ENCODE measurements at regions not wholly inside any gene's neighbourhood (a gene's known extent, or its start where the extent isn't known, plus 50 kb on each side); places are given as distances from the start of the nearest gene placed in this dataset.

DNA sequence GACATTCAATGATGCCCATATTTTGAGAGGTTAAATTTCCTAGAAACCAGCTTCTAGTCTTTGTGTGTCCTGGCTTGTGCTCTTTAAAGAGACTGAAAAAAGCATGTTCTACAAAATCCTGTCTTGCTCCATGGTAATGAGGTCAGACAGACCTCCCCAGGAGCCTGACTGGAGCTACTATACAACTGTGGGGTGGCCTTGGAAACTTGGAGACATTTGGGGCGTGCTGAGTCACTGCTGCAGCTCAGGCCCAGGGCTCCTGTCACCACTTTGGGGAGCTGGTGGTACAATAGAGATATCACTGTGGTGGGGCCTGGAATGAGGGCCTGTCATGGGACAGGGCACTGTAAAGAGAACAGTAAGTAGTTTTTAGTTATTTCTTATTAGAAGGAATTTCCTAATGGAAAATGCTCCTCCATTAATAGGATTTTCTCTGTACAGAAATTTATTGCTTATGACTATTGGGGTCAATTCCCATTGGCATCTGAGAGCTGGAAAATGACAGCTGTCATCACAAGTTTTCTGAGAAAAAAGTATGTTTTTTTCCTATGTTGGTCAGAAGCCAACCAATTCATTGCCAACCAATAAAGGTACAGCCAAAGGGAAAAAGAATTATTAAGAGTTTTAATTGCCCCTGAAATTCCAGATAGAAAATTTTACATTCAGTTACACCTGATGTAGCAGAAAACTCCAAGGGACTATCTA lies 207.4 kb upstream of the JADE1 start:
- Histone ChIP-seq H3K36me3 (ENCODE audit: insufficient read depth, low read length) (no peaks in the 10 kb centered on the region), H3K4me3 (ENCODE audit: low read length) (no peak overlapping the region), H3K4me1 (ENCODE audit: insufficient read depth, low read length) (peaks cover 32% of the 10 kb centered on the region), H3K9me3 (ENCODE audit: low read length) (peaks cover 2% of the 10 kb centered on the region), H2AFZ (ENCODE audit: low read depth, low read length) (peak overlapping the region; percentile 1), H3K27me3 (ENCODE audit: insufficient read depth, low read length) (no peaks in the 10 kb centered on the region)

DNA sequence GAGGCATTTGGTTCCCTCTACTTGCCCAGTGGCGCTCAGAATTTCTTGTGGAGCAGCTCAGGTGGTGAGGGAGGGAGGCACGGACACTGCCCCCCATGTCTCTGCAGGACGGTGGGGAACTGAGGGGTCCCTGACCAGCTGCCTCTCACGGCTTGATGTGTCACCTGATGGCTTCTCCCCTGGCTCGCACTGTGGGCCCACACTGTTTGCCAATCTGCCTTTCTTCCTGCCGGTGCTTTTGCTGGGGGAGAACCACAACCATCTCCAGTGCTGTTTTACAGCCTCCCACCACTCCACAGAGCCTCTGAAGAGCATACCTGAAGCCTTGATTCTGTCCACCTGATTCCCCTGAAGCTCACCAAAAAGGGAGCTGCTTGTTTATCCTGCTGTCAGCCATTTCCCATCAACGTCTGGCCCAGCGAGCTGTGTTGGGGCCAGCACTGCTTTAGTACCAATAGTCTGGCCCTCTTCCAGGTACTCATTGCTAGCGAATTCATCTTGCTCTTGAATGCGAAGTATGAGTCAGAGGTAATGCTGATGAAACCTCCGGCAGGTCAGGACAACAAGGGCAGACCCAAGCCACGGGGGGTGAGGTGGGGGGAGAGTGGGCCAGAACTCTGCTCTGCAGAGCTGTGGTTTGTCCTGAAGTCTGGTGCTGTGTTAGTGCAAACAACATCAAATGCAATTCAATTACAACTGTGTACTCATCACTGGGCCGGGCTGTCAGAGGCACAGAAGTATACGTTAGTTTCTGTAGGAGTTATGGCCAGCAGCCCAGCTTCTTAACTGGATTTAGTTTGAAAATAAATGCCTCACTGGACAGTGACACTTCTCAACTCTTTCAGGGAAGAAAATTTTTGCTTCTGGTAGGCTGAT lies 208.3 kb upstream of the JADE1 start:
- Histone ChIP-seq H3K9me3 (ENCODE audit: low read length) (peaks cover 2% of the 10 kb centered on the region), H3K4me1 (ENCODE audit: insufficient read depth, low read length) (peaks cover 32% of the 10 kb centered on the region), H2AFZ (ENCODE audit: low read depth, low read length) (peak overlapping the region; percentile 1), H3K27me3 (ENCODE audit: insufficient read depth, low read length) (no peaks in the 10 kb centered on the region), H3K36me3 (ENCODE audit: insufficient read depth, low read length) (no peaks in the 10 kb centered on the region), H3K4me3 (ENCODE audit: low read length) (no peak overlapping the region)

DNA sequence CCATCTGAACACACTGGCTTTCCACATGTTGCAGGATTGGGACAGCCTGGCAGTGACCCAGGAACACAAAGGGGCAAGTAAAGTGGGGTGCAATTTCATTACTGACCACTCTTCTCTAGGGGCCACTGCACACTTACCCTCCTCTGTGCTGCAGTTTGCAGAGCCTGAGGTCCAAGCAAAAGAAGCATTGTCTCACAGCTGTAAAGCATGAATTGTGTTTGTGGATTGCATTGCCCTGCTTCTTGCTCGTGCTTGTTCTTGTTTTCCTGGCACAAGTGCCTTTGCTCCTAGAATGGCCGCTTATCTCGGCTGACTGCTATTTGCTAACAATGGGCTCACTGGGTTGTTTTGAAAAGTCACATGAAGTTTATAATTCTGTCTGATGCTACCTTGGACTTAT lies 209.1 kb upstream of the JADE1 start:
- no peaks in the 10 kb centered on the region for H3K27me3 ChIP-seq (ENCODE audit: insufficient read depth, low read length)
- H2AFZ ChIP-seq (ENCODE audit: low read depth, low read length): no peak overlapping the region
- peaks cover 2% of the 10 kb centered on the region for H3K9me3 ChIP-seq (ENCODE audit: low read length)
- peaks cover 32% of the 10 kb centered on the region for H3K4me1 ChIP-seq (ENCODE audit: insufficient read depth, low read length)
- H3K36me3 ChIP-seq (ENCODE audit: insufficient read depth, low read length): no peaks in the 10 kb centered on the region
- H3K4me3 ChIP-seq (ENCODE audit: low read length): no peak overlapping the region

DNA sequence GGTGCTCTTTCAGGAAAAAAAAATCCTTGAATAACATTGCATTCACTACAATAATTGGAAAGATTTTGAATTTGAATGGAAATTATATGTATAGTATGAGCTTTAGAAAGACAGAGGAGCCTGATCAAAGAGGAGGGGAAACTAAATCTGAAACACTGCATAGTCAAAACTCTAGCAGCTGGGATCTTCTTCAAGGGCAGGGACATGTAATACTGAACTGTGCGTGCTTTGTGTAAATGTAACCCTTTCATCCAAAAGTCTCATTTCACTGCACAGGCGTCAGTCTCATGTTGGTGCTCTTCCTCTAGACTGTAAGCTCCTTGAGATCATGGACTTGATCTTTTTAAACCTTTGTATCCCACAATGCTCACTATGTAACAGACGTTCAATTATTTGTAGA lies 212.0 kb upstream of the JADE1 start:
- Histone ChIP-seq H3K4me1 (ENCODE audit: insufficient read depth, low read length) (peaks cover 23% of the 10 kb centered on the region), H3K27me3 (ENCODE audit: insufficient read depth, low read length) (no peaks in the 10 kb centered on the region), H2AFZ (ENCODE audit: low read depth, low read length) (no peak overlapping the region), H3K36me3 (ENCODE audit: insufficient read depth, low read length) (no peaks in the 10 kb centered on the region), H3K9me3 (ENCODE audit: low read length) (peaks cover 4% of the 10 kb centered on the region), H3K4me3 (ENCODE audit: low read length) (no peak overlapping the region)

DNA sequence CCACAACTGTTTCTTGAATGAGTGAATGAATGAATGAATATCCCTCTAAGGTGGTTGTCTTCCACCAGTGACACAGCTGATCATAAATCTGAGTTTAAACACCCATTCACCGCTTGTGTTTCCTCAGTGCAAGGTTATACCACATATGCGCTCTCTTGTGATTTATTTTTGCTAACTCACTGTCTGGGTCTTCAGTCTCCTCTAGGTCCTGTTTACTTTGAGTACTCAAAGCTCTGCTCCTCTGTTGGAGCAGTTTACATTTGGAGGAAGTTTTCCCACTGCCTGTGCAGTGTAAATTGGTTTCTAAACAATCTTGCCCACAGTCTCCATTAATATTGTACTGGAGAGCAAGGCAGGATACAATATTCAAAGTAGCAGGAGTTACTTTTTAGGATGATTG lies 212.6 kb upstream of the JADE1 start:
- H3K4me1 ChIP-seq (ENCODE audit: insufficient read depth, low read length): peaks cover 17% of the 10 kb centered on the region

DNA sequence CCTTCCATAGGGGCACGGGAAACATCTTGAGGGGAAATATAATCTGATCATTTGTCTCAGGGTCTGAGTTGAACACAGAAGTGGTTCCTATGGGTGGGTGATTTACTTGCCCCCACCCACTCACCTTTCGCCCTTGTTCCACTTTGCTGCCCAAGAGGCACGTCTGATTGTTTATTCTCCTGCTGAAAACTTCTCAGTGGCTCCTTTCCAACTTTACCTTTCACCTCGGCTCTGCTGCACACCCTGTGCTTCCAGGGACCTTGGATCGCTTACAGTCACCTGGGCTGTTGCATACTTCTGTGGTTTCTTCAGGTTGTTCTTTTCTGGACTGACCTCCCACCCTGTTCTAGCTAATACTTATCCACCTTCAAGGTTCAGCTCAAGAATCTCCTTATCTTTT lies 213.4 kb upstream of the JADE1 start:
- Histone ChIP-seq H3K9me3 (ENCODE audit: low read length) (peaks cover 4% of the 10 kb centered on the region), H3K27me3 (ENCODE audit: insufficient read depth, low read length) (no peaks in the 10 kb centered on the region), H3K4me3 (ENCODE audit: low read length) (no peak overlapping the region), H3K36me3 (ENCODE audit: insufficient read depth, low read length) (no peaks in the 10 kb centered on the region), H2AFZ (ENCODE audit: low read depth, low read length) (no peak overlapping the region), H3K4me1 (ENCODE audit: insufficient read depth, low read length) (peaks cover 9% of the 10 kb centered on the region)

More for the DNA sequence above, 212.6 kb upstream of the JADE1 start:
- H3K4me3 ChIP-seq (ENCODE audit: low read length): no peak overlapping the region
- no peaks in the 10 kb centered on the region for H3K27me3 ChIP-seq (ENCODE audit: insufficient read depth, low read length)
- peaks cover 4% of the 10 kb centered on the region for H3K9me3 ChIP-seq (ENCODE audit: low read length)
- H2AFZ ChIP-seq (ENCODE audit: low read depth, low read length): no peak overlapping the region
- no peaks in the 10 kb centered on the region for H3K36me3 ChIP-seq (ENCODE audit: insufficient read depth, low read length)

DNA sequence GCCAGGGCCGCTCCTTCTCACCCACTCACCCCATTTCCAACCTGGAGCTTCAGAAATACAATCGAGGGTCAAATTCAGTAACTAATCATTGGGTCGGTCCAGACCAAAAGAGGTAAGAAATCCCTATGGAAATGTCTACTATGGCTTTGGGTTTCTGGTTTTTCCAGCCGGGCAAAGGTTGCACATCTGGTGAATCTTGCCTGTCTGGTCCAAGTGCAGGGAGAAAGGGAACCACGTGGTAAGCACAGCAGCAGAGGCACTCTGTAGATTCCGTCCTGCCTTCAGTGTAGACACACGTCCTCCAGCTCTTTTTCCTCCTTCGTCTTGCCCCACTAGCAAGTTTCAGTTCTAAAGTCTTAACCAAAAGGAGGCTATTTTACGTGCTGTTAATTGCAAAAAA lies 218.0 kb upstream of the JADE1 start:
- H3K36me3 ChIP-seq (ENCODE audit: insufficient read depth, low read length): no peaks in the 10 kb centered on the region
- no peak overlapping the region for H3K4me3 ChIP-seq (ENCODE audit: low read length)
- peaks cover 3% of the 10 kb centered on the region for H3K9me3 ChIP-seq (ENCODE audit: low read length)
- H3K4me1 ChIP-seq (ENCODE audit: insufficient read depth, low read length): peaks cover 9% of the 10 kb centered on the region
- no peak overlapping the region for H2AFZ ChIP-seq (ENCODE audit: low read depth, low read length)
- no peaks in the 10 kb centered on the region for H3K27me3 ChIP-seq (ENCODE audit: insufficient read depth, low read length)

DNA sequence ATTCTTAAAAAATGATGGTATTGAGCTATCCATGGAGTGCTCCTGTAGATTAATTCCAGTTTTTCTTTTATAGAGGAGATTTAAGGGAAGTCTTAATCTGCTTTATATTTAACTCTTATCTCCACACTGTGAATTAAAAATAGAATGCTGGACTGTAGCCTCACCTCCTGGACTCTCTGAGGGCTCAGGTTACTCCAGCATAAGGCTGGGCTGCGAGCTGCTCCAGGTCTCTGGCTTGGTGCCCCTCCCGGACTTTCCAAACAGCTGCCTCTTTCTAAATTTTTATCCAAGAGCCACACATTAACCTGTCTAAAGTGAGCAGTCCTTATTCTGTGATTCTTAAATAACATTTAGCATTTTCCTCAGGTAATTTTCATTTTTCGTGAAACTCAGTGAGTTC lies 218.7 kb upstream of the JADE1 start:
- Histone ChIP-seq H3K4me3 (ENCODE audit: low read length) (no peak overlapping the region), H3K27me3 (ENCODE audit: insufficient read depth, low read length) (no peaks in the 10 kb centered on the region), H2AFZ (ENCODE audit: low read depth, low read length) (no peak overlapping the region), H3K36me3 (ENCODE audit: insufficient read depth, low read length) (no peaks in the 10 kb centered on the region), H3K4me1 (ENCODE audit: insufficient read depth, low read length) (peaks cover 9% of the 10 kb centered on the region), H3K9me3 (ENCODE audit: low read length) (peaks cover 5% of the 10 kb centered on the region)

DNA sequence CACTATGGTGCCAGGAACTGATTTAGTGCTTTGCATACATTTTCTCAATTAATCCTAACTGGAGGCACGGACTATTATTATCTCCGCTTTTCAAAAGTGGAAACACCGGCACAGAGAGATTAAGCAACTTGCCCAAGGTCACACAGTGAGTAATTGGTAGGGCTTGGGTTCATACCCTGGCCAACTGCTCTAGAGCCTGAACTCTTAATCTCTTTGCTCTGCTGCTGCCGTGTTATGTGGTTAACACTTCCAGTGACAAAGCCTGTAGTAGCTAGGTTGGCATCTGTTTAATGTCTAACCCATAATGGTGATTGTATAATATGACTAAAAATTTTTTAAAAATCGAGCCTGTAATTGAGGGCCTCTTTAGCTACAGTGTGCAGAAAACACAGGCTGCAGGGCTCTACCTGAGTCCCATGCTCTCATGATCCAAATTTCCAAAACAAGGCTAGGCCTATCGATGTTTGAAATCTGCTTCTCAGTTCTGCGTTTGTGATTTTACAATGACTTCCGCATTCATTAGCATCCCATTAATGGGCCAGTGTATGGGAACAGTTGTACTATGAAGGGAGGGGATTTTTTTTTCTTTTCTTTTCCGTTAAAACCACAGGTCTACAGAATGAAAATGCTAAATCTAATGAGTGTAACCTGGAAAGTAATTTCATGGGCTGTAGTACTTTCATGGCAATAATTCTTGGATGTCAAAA lies 219.3 kb upstream of the JADE1 start:
- no peak overlapping the region for H3K4me3 ChIP-seq (ENCODE audit: low read length)
- no peaks in the 10 kb centered on the region for H3K27me3 ChIP-seq (ENCODE audit: insufficient read depth, low read length)
- no peak overlapping the region for H2AFZ ChIP-seq (ENCODE audit: low read depth, low read length)
- H3K9me3 ChIP-seq (ENCODE audit: low read length): peaks cover 5% of the 10 kb centered on the region
- no peaks in the 10 kb centered on the region for H3K36me3 ChIP-seq (ENCODE audit: insufficient read depth, low read length)
- peaks cover 9% of the 10 kb centered on the region for H3K4me1 ChIP-seq (ENCODE audit: insufficient read depth, low read length)

DNA sequence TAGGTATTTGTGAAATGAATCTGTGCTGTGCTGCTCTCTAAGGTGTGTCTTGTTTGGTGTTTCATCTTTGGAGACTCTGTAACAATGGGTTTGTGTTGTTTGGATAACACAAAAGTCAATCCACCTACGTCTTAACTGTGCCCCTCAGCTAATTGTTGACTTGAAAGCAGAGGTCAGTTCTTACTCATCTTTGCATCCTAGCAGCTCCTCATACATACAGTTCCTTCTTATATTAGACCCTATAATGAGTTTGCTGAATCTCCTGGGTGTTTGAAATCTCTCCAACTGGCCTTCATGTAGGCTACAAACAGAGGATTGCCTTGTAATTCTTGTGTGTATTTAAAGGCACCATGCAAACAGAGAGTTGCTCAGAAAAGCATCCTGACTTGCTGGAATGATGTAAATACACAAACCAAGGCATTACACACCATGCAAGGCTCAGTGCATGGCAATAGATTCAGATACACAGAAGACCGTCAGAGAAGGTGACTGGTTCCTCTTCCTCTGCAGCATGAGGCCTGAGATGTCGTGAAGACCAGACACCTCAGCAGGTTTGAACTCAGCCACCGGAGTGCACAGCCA lies 220.0 kb upstream of the JADE1 start:
- Histone ChIP-seq H3K27me3 (ENCODE audit: insufficient read depth, low read length) (no peaks in the 10 kb centered on the region), H3K36me3 (ENCODE audit: insufficient read depth, low read length) (no peaks in the 10 kb centered on the region), H3K4me1 (ENCODE audit: insufficient read depth, low read length) (peaks cover 9% of the 10 kb centered on the region), H3K4me3 (ENCODE audit: low read length) (no peak overlapping the region), H3K9me3 (ENCODE audit: low read length) (peaks cover 5% of the 10 kb centered on the region), H2AFZ (ENCODE audit: low read depth, low read length) (no peak overlapping the region)

DNA sequence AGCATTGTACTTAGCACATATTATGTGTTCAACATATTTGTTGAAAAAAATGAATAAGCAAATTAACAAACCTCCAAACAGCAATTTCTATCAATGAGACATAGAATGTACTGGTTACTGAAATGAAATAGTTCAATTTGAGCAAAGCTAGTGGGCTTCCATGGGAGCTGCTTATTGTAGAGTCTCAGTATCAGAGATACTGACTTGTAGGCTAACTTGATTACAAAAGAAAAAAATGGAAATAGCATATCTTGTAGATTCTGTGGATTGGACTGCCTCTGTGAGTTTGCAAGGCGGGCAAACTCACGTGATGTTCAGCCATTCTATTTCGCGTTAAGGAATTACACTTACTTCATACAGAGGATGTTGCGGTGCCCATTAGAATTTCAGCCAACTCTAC lies 222.1 kb upstream of the JADE1 start:
- Histone ChIP-seq H3K4me1 (ENCODE audit: insufficient read depth, low read length) (peaks cover 9% of the 10 kb centered on the region), H2AFZ (ENCODE audit: low read depth, low read length) (no peak overlapping the region), H3K27me3 (ENCODE audit: insufficient read depth, low read length) (no peaks in the 10 kb centered on the region), H3K4me3 (ENCODE audit: low read length) (no peak overlapping the region), H3K9me3 (ENCODE audit: low read length) (peaks cover 3% of the 10 kb centered on the region), H3K36me3 (ENCODE audit: insufficient read depth, low read length) (no peaks in the 10 kb centered on the region)

DNA sequence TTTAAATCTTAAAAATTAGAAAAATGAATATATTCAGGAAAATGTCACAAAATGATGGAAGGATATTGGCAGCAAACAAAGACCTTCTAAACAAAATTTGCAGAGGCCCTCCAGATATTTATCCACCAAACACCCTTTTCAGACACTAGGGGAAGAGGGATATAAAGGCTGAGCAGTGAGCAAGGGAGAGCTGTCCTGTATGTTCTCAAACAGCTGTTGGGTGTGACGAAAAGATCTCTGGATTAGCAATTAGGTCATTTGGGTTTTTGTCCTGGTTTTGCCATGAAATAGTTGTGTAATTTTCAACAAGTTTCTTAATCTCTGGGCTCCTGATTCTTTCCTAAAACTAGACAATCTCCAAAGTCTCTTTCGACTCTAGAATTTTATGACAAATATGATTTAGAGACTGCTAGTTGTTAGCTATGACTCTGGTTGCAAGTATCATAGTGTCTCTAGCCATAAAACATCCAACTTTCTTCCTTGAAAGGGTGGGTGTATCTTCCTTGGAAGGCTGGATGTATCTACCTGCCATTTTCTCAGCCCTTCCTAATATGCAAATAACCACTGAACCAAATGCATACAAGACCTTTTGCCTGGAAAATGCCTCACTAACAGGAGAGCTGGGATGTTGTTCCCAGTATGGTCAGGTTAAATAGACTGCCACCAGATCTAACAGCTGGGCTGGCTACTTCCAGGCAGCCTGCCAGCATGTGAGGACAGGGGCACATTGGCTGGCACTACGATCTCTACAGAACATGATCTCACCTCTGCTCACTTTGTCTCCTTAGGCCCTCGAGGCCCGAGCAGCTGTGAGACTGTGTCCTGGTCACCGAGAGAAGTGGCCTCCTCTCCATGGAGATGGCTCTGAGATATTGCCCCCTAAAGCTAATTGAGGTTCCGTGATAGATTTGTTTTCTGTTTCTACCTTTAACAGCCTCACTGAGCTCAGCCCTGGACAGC lies 225.5 kb upstream of the JADE1 start:
- Histone ChIP-seq H3K9me3 (ENCODE audit: low read length) (peaks cover 3% of the 10 kb centered on the region), H3K36me3 (ENCODE audit: insufficient read depth, low read length) (no peaks in the 10 kb centered on the region), H3K4me1 (ENCODE audit: insufficient read depth, low read length) (peaks cover under 1% of the 10 kb centered on the region), H2AFZ (ENCODE audit: low read depth, low read length) (no peak overlapping the region), H3K4me3 (ENCODE audit: low read length) (no peak overlapping the region), H3K27me3 (ENCODE audit: insufficient read depth, low read length) (no peaks in the 10 kb centered on the region)

Measured in neuron (in vitro differentiated cells).